Fibroblast of villous mesenchyme (primary cell): ENCODE measurements at regions not wholly inside any gene's neighbourhood (a gene's known extent, or its start where the extent isn't known, plus 50 kb on each side); places are given as distances from the start of the nearest gene placed in this dataset.
"Not testable (repeated sequence)": the region's sequence is repeated elsewhere in the genome, so short reads cannot be mapped to it uniquely, and the experiment has no call there.

Source experiments
- DNase-seq: peaks from one replicate; pipeline ENCODE4 v3.0.0-alpha.2; 2010; ENCODE audit warnings: low read depth
- H3K4me3 ChIP-seq: 2 replicates; pipeline ENCODE4 v1.5.1; 2011; ENCODE audit warnings: low read depth, mild to moderate bottlenecking, low read length
- TF ChIP-seq, protein P1 (sequence below): IDR thresholded peaks from 2 replicates; pipeline ENCODE4 v1.5.1; 2012; ENCODE audit warnings: low read depth, mild to moderate bottlenecking, low read length; ENCODE audit not compliant: insufficient read depth

- DNase-seq: no peak
- TF ChIP-seq, protein P1, sequence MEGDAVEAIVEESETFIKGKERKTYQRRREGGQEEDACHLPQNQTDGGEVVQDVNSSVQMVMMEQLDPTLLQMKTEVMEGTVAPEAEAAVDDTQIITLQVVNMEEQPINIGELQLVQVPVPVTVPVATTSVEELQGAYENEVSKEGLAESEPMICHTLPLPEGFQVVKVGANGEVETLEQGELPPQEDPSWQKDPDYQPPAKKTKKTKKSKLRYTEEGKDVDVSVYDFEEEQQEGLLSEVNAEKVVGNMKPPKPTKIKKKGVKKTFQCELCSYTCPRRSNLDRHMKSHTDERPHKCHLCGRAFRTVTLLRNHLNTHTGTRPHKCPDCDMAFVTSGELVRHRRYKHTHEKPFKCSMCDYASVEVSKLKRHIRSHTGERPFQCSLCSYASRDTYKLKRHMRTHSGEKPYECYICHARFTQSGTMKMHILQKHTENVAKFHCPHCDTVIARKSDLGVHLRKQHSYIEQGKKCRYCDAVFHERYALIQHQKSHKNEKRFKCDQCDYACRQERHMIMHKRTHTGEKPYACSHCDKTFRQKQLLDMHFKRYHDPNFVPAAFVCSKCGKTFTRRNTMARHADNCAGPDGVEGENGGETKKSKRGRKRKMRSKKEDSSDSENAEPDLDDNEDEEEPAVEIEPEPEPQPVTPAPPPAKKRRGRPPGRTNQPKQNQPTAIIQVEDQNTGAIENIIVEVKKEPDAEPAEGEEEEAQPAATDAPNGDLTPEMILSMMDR: no peak
- H3K4me3 ChIP-seq: no peak overlapping the region
These were observed 153.0 kb upstream of the LRATD1 start for GRCh38 chr2:14479486-14479885.

- no peak overlapping the region for H3K4me3 ChIP-seq
- TF ChIP-seq, protein P1: no peak
- DNase-seq: no peak
These were observed 152.4 kb upstream of the LRATD1 start for GRCh38 chr2:14480120-14480519.

DNA sequence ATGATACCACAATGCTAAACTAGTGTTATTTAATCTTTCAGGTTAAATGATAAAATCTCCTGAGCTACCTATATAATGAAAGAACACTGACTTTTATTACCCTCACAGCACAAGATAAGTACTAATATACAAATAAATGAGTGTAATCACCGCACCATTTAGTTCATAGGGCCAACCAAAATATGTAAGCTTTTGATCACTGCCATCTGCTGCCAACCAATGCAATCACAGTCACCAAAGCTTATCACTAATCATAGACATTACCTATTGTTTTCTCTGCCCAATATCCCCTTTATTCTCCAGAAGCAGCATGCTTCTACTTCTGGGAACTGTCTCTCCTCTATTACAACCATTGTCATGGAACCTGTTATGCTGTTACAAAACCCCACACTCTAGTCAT, 151.6 kb upstream of the LRATD1 start:
- no peak overlapping the region for H3K4me3 ChIP-seq
- TF ChIP-seq, protein P1: no peak

DNA sequence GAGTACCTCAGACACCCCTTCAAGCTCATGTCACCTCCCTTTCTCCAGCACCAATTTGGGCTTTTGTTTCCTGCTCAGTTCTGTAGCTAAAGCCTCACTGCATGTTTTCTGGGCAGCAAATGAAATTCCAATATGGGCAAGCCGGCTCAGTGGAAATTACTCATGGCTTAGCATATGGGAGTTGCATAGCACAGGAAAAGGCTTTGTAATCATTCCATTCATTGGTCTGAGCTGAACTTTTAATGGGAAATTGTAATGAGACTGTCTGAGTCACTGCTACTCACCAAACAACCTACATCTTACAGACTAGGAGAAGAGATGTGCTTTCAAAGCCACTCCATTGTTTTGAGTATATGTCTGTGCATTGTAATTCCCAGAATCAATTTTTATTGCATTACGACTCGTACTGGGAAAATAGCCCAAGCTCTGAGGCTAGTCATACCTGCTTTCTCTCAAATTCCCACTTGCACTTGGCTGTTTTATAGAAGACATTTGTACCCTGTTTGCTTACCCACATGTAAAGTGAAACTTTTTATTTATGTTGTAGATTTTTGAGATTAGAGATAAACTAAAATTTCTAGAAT, 139.5 kb upstream of the LRATD1 start:
- H3K4me3 ChIP-seq: no peak overlapping the region
- peak; percentile 68 for DNase-seq
- TF ChIP-seq, protein P1: no peak

More for the DNA sequence above, 151.6 kb upstream of the LRATD1 start:
- no peak for DNase-seq

GRCh38 chr2:14494759-14495158, 137.8 kb upstream of the LRATD1 start:
- H3K4me3 ChIP-seq: no peak overlapping the region
- TF ChIP-seq, protein P1: no peak
- no peak for DNase-seq

DNA sequence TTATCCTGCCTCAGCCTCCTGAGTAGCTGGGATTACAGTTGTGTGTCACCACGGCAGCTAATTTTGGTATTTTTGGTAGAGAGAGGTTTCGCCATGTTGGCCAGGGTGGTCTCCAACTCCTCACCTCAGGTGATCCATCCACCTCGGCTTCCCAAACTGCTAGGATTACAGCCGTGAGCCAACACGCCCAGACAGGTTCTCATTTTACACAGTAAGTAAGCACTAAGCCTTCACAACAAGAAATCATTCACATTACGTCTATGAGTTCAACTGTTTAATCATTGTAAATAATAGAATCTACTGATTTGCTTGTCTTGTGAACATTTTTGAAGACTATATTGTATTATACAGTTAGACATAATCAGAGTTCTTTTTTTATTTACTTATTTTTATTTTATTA, 131.5 kb upstream of the LRATD1 start:
- no peak overlapping the region for H3K4me3 ChIP-seq
- no peak for DNase-seq
- TF ChIP-seq, protein P1: no peak

DNA sequence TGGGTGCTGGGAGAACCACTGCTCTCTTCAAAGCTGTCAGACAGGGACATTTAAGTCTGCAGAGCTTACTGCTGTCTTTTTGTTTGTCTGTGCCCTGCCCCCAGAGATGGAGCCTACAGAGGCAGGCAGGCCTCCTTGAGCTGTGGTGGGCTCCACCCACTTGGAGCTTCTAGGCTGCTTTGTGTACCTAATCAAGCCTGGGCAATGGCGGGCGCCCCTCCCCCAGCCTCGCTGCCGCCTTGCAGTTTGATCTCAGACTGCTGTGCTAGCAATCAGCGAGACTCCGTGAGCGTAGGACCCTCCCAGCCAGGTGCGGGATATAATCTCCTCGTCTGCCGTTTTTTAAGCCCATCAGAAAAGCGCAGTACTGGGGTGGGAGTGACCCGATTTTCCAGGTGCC, 125.6 kb upstream of the LRATD1 start:
- not testable (repeated sequence) for DNase-seq, H3K4me3 ChIP-seq
